ENCODE measurements at regions not wholly inside any gene's neighbourhood (a gene's known extent, or its start where the extent isn't known, plus 50 kb on each side); places are given as distances from the start of the nearest gene placed in this dataset.
A peak's percentile ranks its signal among the peaks of the same experiment; 100 is the strongest.
"Not testable (repeated sequence)": the region's sequence is repeated elsewhere in the genome, so short reads cannot be mapped to it uniquely, and the experiment has no call there.

DNA sequence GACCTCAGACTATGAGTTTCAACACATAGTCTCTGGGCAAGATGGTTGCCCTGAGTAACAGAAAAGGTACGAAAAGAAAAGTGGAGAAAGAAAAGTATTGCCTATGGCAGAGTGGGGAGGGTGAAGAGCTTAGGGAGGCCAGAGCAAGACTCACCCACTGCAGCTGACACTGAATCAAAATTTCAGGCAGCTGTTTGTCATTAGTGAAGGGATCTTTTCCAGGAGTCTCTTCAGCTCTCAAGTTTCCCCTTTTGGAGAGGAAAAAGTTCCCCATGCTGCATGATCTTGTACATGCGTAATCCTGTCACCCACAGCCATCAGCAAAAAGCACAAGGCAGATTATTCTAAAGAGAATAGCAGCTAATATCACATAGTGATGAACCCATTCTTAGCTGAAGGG lies 616.9 kb upstream of the GBE1 start:
- no peak for DNase-seq (ENCODE audit: low spot score)
- H3K9me3 Mint-ChIP-seq (ENCODE audit: unreplicated experiment) = peaks cover 9% of the 10 kb centered on the region
- TF ChIP-seq, protein P1, sequence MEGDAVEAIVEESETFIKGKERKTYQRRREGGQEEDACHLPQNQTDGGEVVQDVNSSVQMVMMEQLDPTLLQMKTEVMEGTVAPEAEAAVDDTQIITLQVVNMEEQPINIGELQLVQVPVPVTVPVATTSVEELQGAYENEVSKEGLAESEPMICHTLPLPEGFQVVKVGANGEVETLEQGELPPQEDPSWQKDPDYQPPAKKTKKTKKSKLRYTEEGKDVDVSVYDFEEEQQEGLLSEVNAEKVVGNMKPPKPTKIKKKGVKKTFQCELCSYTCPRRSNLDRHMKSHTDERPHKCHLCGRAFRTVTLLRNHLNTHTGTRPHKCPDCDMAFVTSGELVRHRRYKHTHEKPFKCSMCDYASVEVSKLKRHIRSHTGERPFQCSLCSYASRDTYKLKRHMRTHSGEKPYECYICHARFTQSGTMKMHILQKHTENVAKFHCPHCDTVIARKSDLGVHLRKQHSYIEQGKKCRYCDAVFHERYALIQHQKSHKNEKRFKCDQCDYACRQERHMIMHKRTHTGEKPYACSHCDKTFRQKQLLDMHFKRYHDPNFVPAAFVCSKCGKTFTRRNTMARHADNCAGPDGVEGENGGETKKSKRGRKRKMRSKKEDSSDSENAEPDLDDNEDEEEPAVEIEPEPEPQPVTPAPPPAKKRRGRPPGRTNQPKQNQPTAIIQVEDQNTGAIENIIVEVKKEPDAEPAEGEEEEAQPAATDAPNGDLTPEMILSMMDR (IDR thresholded peaks at IDR 0.05; ENCODE audit: unreplicated experiment) = no peak
- H3K27me3 Mint-ChIP-seq (ENCODE audit: unreplicated experiment) = no peaks in the 10 kb centered on the region
- no peak overlapping the region for H3K27ac Mint-ChIP-seq (ENCODE audit: unreplicated experiment)
- peaks cover 6% of the 10 kb centered on the region for H3K36me3 Mint-ChIP-seq (ENCODE audit: low read depth, unreplicated experiment)
- no peaks in the 10 kb centered on the region for H3K4me1 Mint-ChIP-seq (ENCODE audit: unreplicated experiment)
- H3K4me3 Mint-ChIP-seq (ENCODE audit: unreplicated experiment) = no peak overlapping the region

DNA sequence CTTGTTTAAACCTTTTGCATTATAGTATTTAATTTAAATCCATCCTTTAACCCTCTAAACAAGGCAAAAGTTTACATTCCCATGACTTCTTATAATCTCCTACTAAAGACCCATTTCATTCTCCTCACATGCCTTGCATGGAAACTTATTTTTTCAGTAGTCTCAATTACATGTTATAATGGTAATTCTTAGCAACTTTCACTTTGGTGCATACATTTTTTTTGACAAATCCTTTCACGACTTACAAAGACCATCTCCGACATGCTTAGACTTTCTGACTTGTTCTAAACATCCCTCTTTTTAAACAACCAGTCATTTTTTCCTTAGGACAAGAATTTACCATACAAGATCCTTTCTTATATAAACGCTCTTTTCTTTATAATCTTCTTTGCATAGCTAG lies 615.4 kb upstream of the GBE1 start:
- H3K27me3 Mint-ChIP-seq (ENCODE audit: unreplicated experiment) = no peaks in the 10 kb centered on the region
- H3K9me3 Mint-ChIP-seq (ENCODE audit: unreplicated experiment) = peaks cover 9% of the 10 kb centered on the region
- no peaks in the 10 kb centered on the region for H3K4me1 Mint-ChIP-seq (ENCODE audit: unreplicated experiment)
- H3K4me3 Mint-ChIP-seq (ENCODE audit: unreplicated experiment) = peak overlapping the region; percentile 29
- DNase-seq (ENCODE audit: low spot score) = no peak
- no peak overlapping the region for H3K27ac Mint-ChIP-seq (ENCODE audit: unreplicated experiment)
- TF ChIP-seq, protein P1 (IDR thresholded peaks at IDR 0.05; ENCODE audit: unreplicated experiment) = no peak
- peaks cover 6% of the 10 kb centered on the region for H3K36me3 Mint-ChIP-seq (ENCODE audit: low read depth, unreplicated experiment)

DNA sequence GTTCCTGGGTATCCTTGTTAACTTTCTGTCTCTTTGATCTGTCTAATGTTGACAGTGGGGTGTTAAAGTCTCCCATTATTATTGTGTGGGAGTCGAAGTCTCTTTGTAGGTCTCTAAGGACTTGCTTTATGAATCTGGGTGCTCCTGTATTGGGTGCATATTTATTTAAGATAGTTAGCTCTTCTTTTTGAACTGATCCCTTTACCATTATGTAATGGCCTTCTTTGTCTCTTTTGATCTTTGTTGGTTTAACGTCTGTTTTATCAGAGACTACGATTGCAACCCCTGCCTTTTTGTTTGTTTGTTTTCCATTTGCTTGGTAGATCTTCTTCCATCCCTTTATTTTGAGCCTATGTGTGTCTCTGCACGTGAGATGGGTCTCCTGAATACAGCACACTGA lies 612.4 kb upstream of the GBE1 start:
- not testable (repeated sequence) for H3K27ac Mint-ChIP-seq (ENCODE audit: unreplicated experiment); H3K27me3 Mint-ChIP-seq (ENCODE audit: unreplicated experiment); H3K4me3 Mint-ChIP-seq (ENCODE audit: unreplicated experiment); H3K36me3 Mint-ChIP-seq (ENCODE audit: low read depth, unreplicated experiment); DNase-seq (ENCODE audit: low spot score); H3K9me3 Mint-ChIP-seq (ENCODE audit: unreplicated experiment); H3K4me1 Mint-ChIP-seq (ENCODE audit: unreplicated experiment)

DNA sequence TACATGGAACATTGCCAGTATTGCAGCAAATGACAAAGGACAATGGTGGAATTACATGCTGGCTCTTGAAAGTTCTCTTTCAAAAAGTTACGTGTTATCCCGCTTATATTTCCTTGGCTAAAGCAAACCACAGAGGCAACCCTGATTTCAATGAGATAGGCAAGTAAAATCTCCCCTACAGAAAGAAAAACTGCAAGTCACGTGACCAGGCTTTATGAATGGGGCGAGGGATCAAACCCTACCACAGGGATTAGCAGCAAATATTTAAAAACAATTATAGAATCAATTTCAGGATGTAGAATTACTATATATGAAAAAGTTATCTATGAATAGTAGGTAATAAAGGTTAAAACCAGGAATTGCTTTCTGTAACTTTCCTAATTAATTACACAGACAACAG lies 603.4 kb upstream of the GBE1 start:
- TF ChIP-seq, protein P1 (IDR thresholded peaks at IDR 0.05; ENCODE audit: unreplicated experiment) = no peak
- no peak for DNase-seq (ENCODE audit: low spot score)
- Mint-ChIP-seq H3K9me3 (ENCODE audit: unreplicated experiment) (no peaks in the 10 kb centered on the region), H3K27ac (ENCODE audit: unreplicated experiment) (no peak overlapping the region), H3K27me3 (ENCODE audit: unreplicated experiment) (no peaks in the 10 kb centered on the region), H3K4me1 (ENCODE audit: unreplicated experiment) (peaks cover 2% of the 10 kb centered on the region), H3K4me3 (ENCODE audit: unreplicated experiment) (no peak overlapping the region), H3K36me3 (ENCODE audit: low read depth, unreplicated experiment) (no peaks in the 10 kb centered on the region)

DNA sequence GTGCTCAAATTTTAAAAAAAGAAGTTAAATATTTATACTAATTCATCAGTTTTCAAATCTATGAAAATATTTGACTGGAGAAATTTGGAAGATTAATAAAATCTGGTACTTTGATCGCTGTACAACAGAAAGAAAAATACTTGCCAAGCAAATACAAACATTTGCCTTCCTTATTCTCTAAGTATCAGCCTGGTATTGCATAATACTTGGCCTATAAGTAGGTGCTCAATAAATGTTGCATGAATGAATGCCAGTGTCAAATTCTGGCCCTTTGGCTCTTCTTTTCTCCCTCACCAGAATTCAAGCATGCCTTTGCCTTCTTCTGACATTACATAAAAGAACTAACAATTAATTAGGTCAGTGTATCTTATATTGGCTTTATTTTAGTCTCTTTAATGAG lies 601.7 kb upstream of the GBE1 start:
- no peak overlapping the region for H3K27ac Mint-ChIP-seq (ENCODE audit: unreplicated experiment)
- TF ChIP-seq, protein P1 (IDR thresholded peaks at IDR 0.05; ENCODE audit: unreplicated experiment) = no peak
- DNase-seq (ENCODE audit: low spot score) = no peak
- no peaks in the 10 kb centered on the region for H3K36me3 Mint-ChIP-seq (ENCODE audit: low read depth, unreplicated experiment)
- no peak overlapping the region for H3K4me3 Mint-ChIP-seq (ENCODE audit: unreplicated experiment)
- no peaks in the 10 kb centered on the region for H3K27me3 Mint-ChIP-seq (ENCODE audit: unreplicated experiment)
- peaks cover 2% of the 10 kb centered on the region for H3K4me1 Mint-ChIP-seq (ENCODE audit: unreplicated experiment)
- no peaks in the 10 kb centered on the region for H3K9me3 Mint-ChIP-seq (ENCODE audit: unreplicated experiment)

DNA sequence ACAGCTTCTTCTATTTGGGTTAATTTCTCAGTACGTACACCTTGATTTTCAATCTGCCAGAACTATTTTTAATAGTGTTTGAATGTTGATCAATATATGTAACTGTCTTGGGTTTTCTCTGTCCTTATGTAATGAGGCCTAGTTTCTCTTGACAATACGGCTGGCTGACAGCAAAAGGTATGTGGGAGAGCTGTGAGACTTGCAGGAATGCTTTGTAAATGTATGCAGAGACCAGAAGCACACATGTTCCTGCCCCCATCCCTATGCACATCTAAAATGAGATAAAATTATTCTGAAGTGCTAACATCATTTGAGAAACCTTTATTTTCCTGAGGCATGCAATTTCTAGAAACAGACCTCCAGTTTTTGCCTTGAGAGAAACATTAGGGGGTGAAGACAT lies 593.8 kb upstream of the GBE1 start:
- no peak overlapping the region for H3K27ac Mint-ChIP-seq (ENCODE audit: unreplicated experiment)
- TF ChIP-seq, protein P1 (IDR thresholded peaks at IDR 0.05; ENCODE audit: unreplicated experiment) = no peak
- no peaks in the 10 kb centered on the region for H3K36me3 Mint-ChIP-seq (ENCODE audit: low read depth, unreplicated experiment)
- H3K4me1 Mint-ChIP-seq (ENCODE audit: unreplicated experiment) = no peaks in the 10 kb centered on the region
- H3K9me3 Mint-ChIP-seq (ENCODE audit: unreplicated experiment) = no peaks in the 10 kb centered on the region
- H3K27me3 Mint-ChIP-seq (ENCODE audit: unreplicated experiment) = no peaks in the 10 kb centered on the region
- no peak overlapping the region for H3K4me3 Mint-ChIP-seq (ENCODE audit: unreplicated experiment)
- no peak for DNase-seq (ENCODE audit: low spot score)
